SK-N-SH (cell line): ENCODE measurements at regions not wholly inside any gene's neighbourhood (a gene's known extent, or its start where the extent isn't known, plus 50 kb on each side); places are given as distances from the start of the nearest gene placed in this dataset.

Experiments used
- CTCF ChIA-PET: fragments of 300-600, 350-600 bp; formaldehyde crosslinking; extraction: SDS; loops from one replicate; lab custom pipeline; 2021; lab: Yijun Ruan, JAX
- POLR2A ChIA-PET: fragments of 350-600 bp; sonication (Branson Sonifier 250); formaldehyde crosslinking; extraction: SDS; loops from one replicate; lab custom pipeline; 2020; ENCODE audit warnings: antibody characterized with exemption, inconsistent platforms; lab: Yijun Ruan, JAX
- DNase-seq: peaks from one replicate; pipeline ENCODE4 v3.0.0; 2012
- H2AFZ ChIP-seq: fragments of 200-600 bp; sonication (generic); 2 replicates; pipeline ENCODE4 v1.8.1; 2016; ENCODE audit warnings: antibody characterized with exemption, mild to moderate bottlenecking, low read depth
- H3F3A ChIP-seq: fragments of 200-600 bp; sonication (generic); replicated peaks from 2 replicates; pipeline ENCODE3; 2016; ENCODE audit warnings: antibody characterized with exemption, mild to moderate bottlenecking; ENCODE audit not compliant: insufficient read depth
- H3K27ac ChIP-seq, 2 experiments: fragments of 200-500 bp in 1 of 2; fragments of 200-600 bp in 1 of 2; sonication (Bioruptor generic) in 1 of 2; sonication (generic), shearing (Covaris generic) in 1 of 2; 2 replicates each; pipeline versions ENCODE4 v1.5.1 to v1.6.1; 2014 to 2016; ENCODE audit warnings: low read depth in 2 of 2, inconsistent platforms in 1 of 2, low read length in 1 of 2, mild to moderate bottlenecking in 1 of 2, mixed read lengths in 1 of 2
- H3K27me3 ChIP-seq: fragments of 200-600 bp; sonication (generic), shearing (Covaris generic); 2 replicates; pipeline ENCODE4 v1.6.1; 2016; ENCODE audit warnings: mixed run types; ENCODE audit not compliant: insufficient read depth
- H3K36me3 ChIP-seq, 2 experiments: fragments of 200-500 bp in 1 of 2; fragments of 200-600 bp in 1 of 2; sonication (Bioruptor generic) in 1 of 2; sonication (generic) in 1 of 2; replicated peaks in 1 of 2; 2 replicates each; pipeline versions ENCODE3 to v1.5.1; 2014 to 2016; ENCODE audit warnings: low read length in 1 of 2, mild to moderate bottlenecking in 1 of 2; ENCODE audit not compliant: insufficient read depth in 2 of 2, control insufficient read depth in 1 of 2
- H3K4me1 ChIP-seq, 2 experiments: fragments of 200-500 bp in 1 of 2; fragments of 200-600 bp in 1 of 2; sonication (Bioruptor generic) in 1 of 2; sonication (generic), shearing (Covaris generic) in 1 of 2; 2 replicates each; pipeline versions ENCODE4 v1.5.1 to v1.6.1; 2014 to 2016; ENCODE audit warnings: low read depth in 1 of 2, low read length in 1 of 2, mixed run types in 1 of 2; ENCODE audit not compliant: insufficient read depth in 2 of 2, control insufficient read depth in 1 of 2
- H3K4me2 ChIP-seq: fragments of 200-600 bp; sonication (generic), shearing (Covaris generic); 2 replicates; pipeline ENCODE4 v1.6.1; 2017; ENCODE audit warnings: mixed run types
- H3K4me3 ChIP-seq, 2 experiments: fragments of 200-500 bp in 1 of 2; fragments of 200-600 bp in 1 of 2; sonication (Bioruptor generic) in 1 of 2; sonication (generic), shearing (Covaris generic) in 1 of 2; 2 replicates each; pipeline versions ENCODE4 v1.5.1 to v1.8.1; 2014 to 2016; ENCODE audit warnings: low read depth in 2 of 2, inconsistent platforms in 1 of 2, low read length in 1 of 2, mild to moderate bottlenecking in 1 of 2, mixed read lengths in 1 of 2, moderate library complexity in 1 of 2
- H3K79me2 ChIP-seq: fragments of 200-600 bp; sonication (generic); 2 replicates; pipeline ENCODE4 v1.8.1; 2017; ENCODE audit warnings: mild to moderate bottlenecking; ENCODE audit not compliant: insufficient read depth
- H3K9ac ChIP-seq: fragments of 200-600 bp; sonication (generic); 2 replicates; pipeline ENCODE4 v1.6.1; 2017; ENCODE audit warnings: mixed run types
- H3K9me2 ChIP-seq: fragments of 200-600 bp; sonication (generic); 2 replicates; pipeline ENCODE4 v1.6.1; 2017; ENCODE audit warnings: mixed run types
- H3K9me3 ChIP-seq: fragments of 200-600 bp; sonication (generic); 2 replicates; pipeline ENCODE4 v1.6.1; 2017; ENCODE audit warnings: mixed run types, mild to moderate bottlenecking, moderate library complexity
- H4K20me1 ChIP-seq: fragments of 200-600 bp; sonication (generic); 2 replicates; pipeline ENCODE4 v1.6.1; 2017; ENCODE audit warnings: mild to moderate bottlenecking, mixed run types; ENCODE audit not compliant: insufficient read depth
- CHD2 ChIP-seq: fragments of 150-350 bp; IDR thresholded peaks from 2 replicates; pipeline ENCODE4 v1.6.1; 2018; ENCODE audit warnings: low read length; ENCODE audit not compliant: partially characterized antibody
- CTCF ChIP-seq: fragments of 200-600 bp; sonication (generic); IDR thresholded peaks from 2 replicates; pipeline ENCODE4 v1.6.1; 2017; ENCODE audit warnings: antibody characterized with exemption, mild to moderate bottlenecking, moderate library complexity
- ELF1 ChIP-seq: IDR thresholded peaks from 2 replicates; pipeline ENCODE4 v1.4.0; 2012
- EP300 ChIP-seq, 2 experiments: IDR thresholded peaks; 2 replicates each; pipeline versions ENCODE4 v1.4.0 to v1.6.1; 2012; ENCODE audit warnings: borderline replicate concordance in 1 of 2, low read depth in 1 of 2, low read length in 1 of 2
- EZH2phosphoT487 ChIP-seq: fragments of 200-600 bp; sonication (generic); IDR thresholded peaks from 2 replicates; pipeline ENCODE4 v1.6.1; 2017; ENCODE audit warnings: low read depth, mixed run types, mild to moderate bottlenecking, antibody characterized with exemption, moderate library complexity, borderline replicate concordance
- FOXJ3 ChIP-seq: sonication (generic); formaldehyde crosslinking; IDR thresholded peaks from 2 replicates; pipeline ENCODE4 v1.5.1; 2020; ENCODE audit warnings: mild to moderate bottlenecking, missing genetic modification reagents
- FOXM1 ChIP-seq: IDR thresholded peaks from 2 replicates; pipeline ENCODE4 v1.4.0; 2012; ENCODE audit warnings: low read depth, mild to moderate bottlenecking
- MAX ChIP-seq: IDR thresholded peaks from 2 replicates; pipeline ENCODE4 v1.4.0; 2012; ENCODE audit warnings: low read depth
- MXI1 ChIP-seq: IDR thresholded peaks from 2 replicates; pipeline ENCODE4 v1.6.1; 2012; ENCODE audit warnings: mild to moderate bottlenecking, low read depth, low read length, improper control_type of control experiment
- RCOR1 ChIP-seq: fragments of 150-350 bp; IDR thresholded peaks from 2 replicates; pipeline ENCODE4 v1.6.1; 2017; ENCODE audit warnings: antibody characterized with exemption, low read length
- SIN3A ChIP-seq: IDR thresholded peaks from 2 replicates; pipeline ENCODE4 v1.6.1; 2012; ENCODE audit warnings: low read depth, mild to moderate bottlenecking, low read length, moderate library complexity, borderline replicate concordance
- TAF1 ChIP-seq: IDR thresholded peaks from 2 replicates; pipeline ENCODE4 v1.6.1; 2012; ENCODE audit warnings: low read depth, mild to moderate bottlenecking, low read length, moderate library complexity, borderline replicate concordance
- YY1 ChIP-seq: IDR thresholded peaks from 2 replicates; pipeline ENCODE4 v1.4.0; 2012; ENCODE audit warnings: low read depth, mild to moderate bottlenecking
- WGBS: methylation state at CpG from one replicate; pipeline ENCODE4 v1.1.6; 2017; ENCODE audit warnings: low lambda C conversion rate; 5-methylcytosine and 5-hydroxymethylcytosine counted together
- TF ChIP-seq, protein P1 (sequence below): fragments of 150-350 bp; IDR thresholded peaks from 2 replicates; pipeline ENCODE4 v1.6.1; 2017; ENCODE audit warnings: antibody characterized with exemption, low read length, low read depth, borderline replicate concordance
- TF ChIP-seq, protein P2 (sequence below): IDR thresholded peaks from 2 replicates; pipeline ENCODE4; 2012

- no peaks in the 10 kb centered on the region for H4K20me1 ChIP-seq
- no peaks in the 10 kb centered on the region for H3K9me3 ChIP-seq
- H3K27ac ChIP-seq, result no peak overlapping the region
- no peak overlapping the region for H2AFZ ChIP-seq
- H3K4me3 ChIP-seq, result no peak overlapping the region
- H3K4me2 ChIP-seq, result no peak overlapping the region
- H3K36me3 ChIP-seq, result no peaks in the 10 kb centered on the region
- H3K9me2 ChIP-seq, result no peaks in the 10 kb centered on the region
- no peak for TF ChIP-seq FOXM1
- H3K79me2 ChIP-seq, result no peaks in the 10 kb centered on the region
- no peaks in the 10 kb centered on the region for H3F3A ChIP-seq
- WGBS, result 66% methylated on average over 2 of the region's 2 CpGs
- POLR2A ChIA-PET, result no interaction called here
- H3K4me1 ChIP-seq, result no peaks in the 10 kb centered on the region
- no peak for DNase-seq
- CTCF ChIA-PET, result no interaction called here
- no peak overlapping the region for H3K9ac ChIP-seq
- no peaks in the 10 kb centered on the region for H3K27me3 ChIP-seq
Measured at GRCh38 chr5:165874851-165875250, 2369.4 kb downstream of the MAT2B start.

DNA sequence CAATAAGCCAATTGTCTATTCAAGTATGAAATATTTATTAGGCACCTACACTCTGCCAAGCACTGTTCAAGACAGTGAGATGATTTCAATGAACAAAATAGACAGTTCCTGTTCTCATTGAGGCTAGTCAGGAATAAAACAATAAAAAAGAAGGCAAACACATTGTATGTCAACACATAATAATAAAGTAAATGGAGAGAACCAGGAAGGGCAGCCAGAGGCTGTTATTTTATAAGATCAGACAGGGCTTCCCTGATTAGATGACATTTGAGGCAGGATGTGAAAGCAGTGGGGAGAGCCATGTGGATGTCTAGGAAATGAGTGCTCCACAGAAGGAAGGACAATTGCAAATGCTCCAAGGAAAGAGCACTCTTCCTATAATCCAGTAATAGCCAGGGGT, 2371.1 kb downstream of the MAT2B start:
- Histone ChIP-seq H3K4me2 (no peak overlapping the region), H3K9ac (no peak overlapping the region), H3K9me3 (no peaks in the 10 kb centered on the region), H2AFZ (no peak overlapping the region), H3K36me3 (no peaks in the 10 kb centered on the region), H3K79me2 (no peaks in the 10 kb centered on the region), H4K20me1 (no peaks in the 10 kb centered on the region), H3K27me3 (no peaks in the 10 kb centered on the region), H3K9me2 (no peaks in the 10 kb centered on the region), H3K4me1 (no peaks in the 10 kb centered on the region), H3K27ac (no peak overlapping the region), H3K4me3 (no peak overlapping the region), H3F3A (no peaks in the 10 kb centered on the region)
- TF ChIP-seq FOXM1 (no peak), ELF1 (no peak), MXI1 (no peak), SIN3A (no peak), EP300 (IDR thresholded peaks at IDR 0.05; ENCODE audit: borderline replicate concordance in 1 of 2, low read depth in 1 of 2, low read length in 1 of 2) (no peak), CTCF (no peak), EZH2phosphoT487 (no peak), FOXJ3 (no peak), YY1 (no peak), RCOR1 (no peak), MAX (no peak), TAF1 (no peak), CHD2 (no peak)
- TF ChIP-seq, protein P1, sequence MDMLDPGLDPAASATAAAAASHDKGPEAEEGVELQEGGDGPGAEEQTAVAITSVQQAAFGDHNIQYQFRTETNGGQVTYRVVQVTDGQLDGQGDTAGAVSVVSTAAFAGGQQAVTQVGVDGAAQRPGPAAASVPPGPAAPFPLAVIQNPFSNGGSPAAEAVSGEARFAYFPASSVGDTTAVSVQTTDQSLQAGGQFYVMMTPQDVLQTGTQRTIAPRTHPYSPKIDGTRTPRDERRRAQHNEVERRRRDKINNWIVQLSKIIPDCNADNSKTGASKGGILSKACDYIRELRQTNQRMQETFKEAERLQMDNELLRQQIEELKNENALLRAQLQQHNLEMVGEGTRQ, result no peak
- TF ChIP-seq, protein P2, sequence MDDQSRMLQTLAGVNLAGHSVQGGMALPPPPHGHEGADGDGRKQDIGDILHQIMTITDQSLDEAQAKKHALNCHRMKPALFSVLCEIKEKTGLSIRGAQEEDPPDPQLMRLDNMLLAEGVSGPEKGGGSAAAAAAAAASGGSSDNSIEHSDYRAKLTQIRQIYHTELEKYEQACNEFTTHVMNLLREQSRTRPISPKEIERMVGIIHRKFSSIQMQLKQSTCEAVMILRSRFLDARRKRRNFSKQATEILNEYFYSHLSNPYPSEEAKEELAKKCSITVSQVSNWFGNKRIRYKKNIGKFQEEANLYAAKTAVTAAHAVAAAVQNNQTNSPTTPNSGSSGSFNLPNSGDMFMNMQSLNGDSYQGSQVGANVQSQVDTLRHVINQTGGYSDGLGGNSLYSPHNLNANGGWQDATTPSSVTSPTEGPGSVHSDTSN, result no peak
- DNase-seq, result no peak
- CTCF ChIA-PET, result no interaction called here
- POLR2A ChIA-PET, result no interaction called here
